Neuronal stem cell (in vitro differentiated cells): ENCODE measurements at regions not wholly inside any gene's neighbourhood (a gene's known extent, or its start where the extent isn't known, plus 50 kb on each side); places are given as distances from the start of the nearest gene placed in this dataset.

Experiments
- DNase-seq: peaks from one replicate; pipeline ENCODE4 v3.0.0-alpha.2; 2013; ENCODE audit warnings: low spot score
- H2AFZ ChIP-seq: one replicate; pipeline ENCODE4 v1.6.1; 2013; ENCODE audit warnings: mild to moderate bottlenecking, low read length, inconsistent platforms
- H2AK5ac ChIP-seq: 2 replicates; pipeline ENCODE4 v1.6.1; 2013; ENCODE audit warnings: low read depth, mild to moderate bottlenecking, inconsistent platforms, low read length, moderate library complexity, mixed read lengths
- H2BK120ac ChIP-seq: 2 replicates; pipeline ENCODE4 v1.6.1; 2013; ENCODE audit warnings: low read depth, mild to moderate bottlenecking, inconsistent platforms, low read length, moderate library complexity, mixed read lengths
- H2BK12ac ChIP-seq: one replicate; pipeline ENCODE4 v1.6.1; 2013; ENCODE audit warnings: low read length, inconsistent platforms
- H2BK15ac ChIP-seq: 2 replicates; pipeline ENCODE4 v1.6.1; 2013; ENCODE audit warnings: mild to moderate bottlenecking, low read length, inconsistent platforms, mixed read lengths
- H2BK5ac ChIP-seq: one replicate; pipeline ENCODE4 v1.6.1; 2013; ENCODE audit warnings: inconsistent platforms, mild to moderate bottlenecking, low read length, moderate library complexity
- H3K14ac ChIP-seq: one replicate; pipeline ENCODE4 v1.6.1; 2013; ENCODE audit warnings: low read length, inconsistent platforms
- H3K18ac ChIP-seq: 2 replicates; pipeline ENCODE4 v1.6.1; 2013; ENCODE audit warnings: low read length, inconsistent platforms
- H3K23ac ChIP-seq: 2 replicates; pipeline ENCODE4 v1.6.1; 2013; ENCODE audit warnings: low read depth, mild to moderate bottlenecking, mixed read lengths, low read length, inconsistent platforms; ENCODE audit not compliant: poor library complexity
- H3K27ac ChIP-seq: replicated peaks from 3 replicates; pipeline ENCODE4 v1.5.1; 2013; ENCODE audit warnings: low read length, inconsistent platforms
- H3K27me3 ChIP-seq, 3 experiments: 2 replicates each; pipeline ENCODE4 v1.6.1; 2013; ENCODE audit warnings: low read length in 3 of 3, mild to moderate bottlenecking in 2 of 3, inconsistent platforms in 1 of 3, low read depth in 1 of 3, mixed read lengths in 1 of 3, moderate library complexity in 1 of 3; ENCODE audit not compliant: control insufficient read depth in 3 of 3, insufficient read depth in 3 of 3
- H3K36me3 ChIP-seq, 2 donors: replicated peaks in 1 of 2; 2 replicates each; pipeline ENCODE4 v1.6.1; 2013; ENCODE audit warnings: low read length in 2 of 2; ENCODE audit not compliant: control insufficient read depth in 2 of 2, insufficient read depth in 2 of 2
- H3K4ac ChIP-seq: 2 replicates; pipeline ENCODE4 v1.6.1; 2013; ENCODE audit warnings: inconsistent platforms, mild to moderate bottlenecking, low read length, moderate library complexity
- H3K4me1 ChIP-seq, 2 donors: 1 replicate in 1 of 2; 2 replicates in 1 of 2; pipeline ENCODE4 v1.6.1; 2013; ENCODE audit warnings: low read length in 2 of 2, low read depth in 1 of 2; ENCODE audit not compliant: control insufficient read depth in 2 of 2, insufficient read depth in 1 of 2
- H3K4me2 ChIP-seq: one replicate; pipeline ENCODE4 v1.6.1; 2013; ENCODE audit warnings: mild to moderate bottlenecking, low read length, inconsistent platforms; ENCODE audit not compliant: insufficient read depth, poor library complexity, severe bottlenecking
- H3K4me3 ChIP-seq, 2 donors: 2 replicates each; pipeline ENCODE4 v1.5.1; 2013; ENCODE audit warnings: low read length in 2 of 2, mild to moderate bottlenecking in 2 of 2, inconsistent platforms in 1 of 2, moderate library complexity in 1 of 2
- H3K79me1 ChIP-seq: one replicate; pipeline ENCODE4 v1.6.1; 2013; ENCODE audit warnings: low read depth, mild to moderate bottlenecking, inconsistent platforms, low read length, moderate library complexity
- H3K9ac ChIP-seq: one replicate; pipeline ENCODE4 v1.6.1; 2013; ENCODE audit warnings: mild to moderate bottlenecking, low read depth, low read length, inconsistent platforms; ENCODE audit not compliant: poor library complexity
- H3K9me3 ChIP-seq, 2 donors: replicated peaks in 1 of 2; 2 replicates each; pipeline versions ENCODE3 to v1.6.1; 2013; ENCODE audit warnings: low read length in 2 of 2, mild to moderate bottlenecking in 2 of 2, inconsistent platforms in 1 of 2, low read depth in 1 of 2, mixed read lengths in 1 of 2, moderate library complexity in 1 of 2; ENCODE audit not compliant: control insufficient read depth in 2 of 2, insufficient read depth in 1 of 2
- H4K8ac ChIP-seq: one replicate; pipeline ENCODE4 v1.6.1; 2013; ENCODE audit warnings: low read depth, mild to moderate bottlenecking, inconsistent platforms, low read length, moderate library complexity
- H4K91ac ChIP-seq: one replicate; pipeline ENCODE4 v1.6.1; 2013; ENCODE audit warnings: low read length, low read depth, mild to moderate bottlenecking, inconsistent platforms; ENCODE audit not compliant: poor library complexity
- WGBS, 2 donors: extraction: QIAGEN DNeasy Blood & Tissue Kit; methylation state at CpG; one replicate each; pipeline ENCODE4 v1.1.7; 2013; ENCODE audit warnings: missing lambda C conversion rate in 2 of 2, mixed read lengths in 1 of 2; ENCODE audit not compliant: insufficient read length in 2 of 2, insufficient replicate concordance in 1 of 2; ENCODE audit errors: extremely low coverage in 2 of 2; 5-methylcytosine and 5-hydroxymethylcytosine counted together

- no peak overlapping the region for H4K8ac ChIP-seq
- WGBS, 2 donors, result no CpG with 5 or more reads among the region's 6 CpGs
- peaks cover 2% of the 10 kb centered on the region for H3K79me1 ChIP-seq
- no peak overlapping the region for H3K18ac ChIP-seq
- no peak overlapping the region for H4K91ac ChIP-seq
- H3K14ac ChIP-seq, result no peak overlapping the region
- no peak overlapping the region for H2BK5ac ChIP-seq
- H3K27ac ChIP-seq, result no peak overlapping the region
- peak overlapping the region; percentile 25 for H2AFZ ChIP-seq
- H3K4me3 ChIP-seq, result no peak overlapping the region
- H3K36me3 ChIP-seq, result no peaks in the 10 kb centered on the region
- no peak overlapping the region for H2BK120ac ChIP-seq
- H3K9ac ChIP-seq, result no peak overlapping the region
- H2AK5ac ChIP-seq, result no peak overlapping the region
- H3K4me1 ChIP-seq, result no peaks in the 10 kb centered on the region
- H3K4me2 ChIP-seq, result no peak overlapping the region
- no peaks in the 10 kb centered on the region for H3K27me3 ChIP-seq
- H3K23ac ChIP-seq, result no peak overlapping the region
- H2BK12ac ChIP-seq, result no peak overlapping the region
- no peak overlapping the region for H3K4ac ChIP-seq
- no peaks in the 10 kb centered on the region for H3K9me3 ChIP-seq
- no peak for DNase-seq
- H2BK15ac ChIP-seq, result no peak overlapping the region
These were observed 75.8 kb upstream of the FN1 start for GRCh38 chr2:215511454-215512346.

DNA sequence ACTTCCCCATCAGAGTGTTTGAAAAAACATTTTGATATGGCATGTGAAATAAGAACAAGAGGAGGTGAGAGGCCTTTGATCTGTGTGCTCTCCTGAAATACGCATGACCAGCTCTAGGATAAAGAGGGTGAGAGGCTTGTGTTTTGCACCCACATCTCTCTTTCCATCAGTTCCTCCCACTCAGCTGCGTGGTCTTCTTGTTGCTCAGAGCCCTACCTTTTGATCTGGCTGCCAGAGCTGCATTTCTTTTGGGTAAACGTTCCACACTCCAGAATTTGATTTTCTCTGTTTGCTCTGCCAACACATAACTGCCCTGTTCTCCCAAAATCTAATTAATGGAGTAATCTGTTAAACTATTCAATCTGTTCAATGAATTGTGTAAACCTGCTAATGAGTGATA is 72.0 kb upstream of the FN1 start:
- no peaks in the 10 kb centered on the region for H3K27me3 ChIP-seq
- H3K79me1 ChIP-seq, result no peaks in the 10 kb centered on the region
- H3K9ac ChIP-seq, result no peak overlapping the region
- no peak overlapping the region for H3K14ac ChIP-seq
- no peak overlapping the region for H4K91ac ChIP-seq
- no CpG with 5 or more reads among the region's 3 CpGs for WGBS, 2 donors
- H3K27ac ChIP-seq, result no peak overlapping the region
- H2BK5ac ChIP-seq, result no peak overlapping the region
- H3K4me2 ChIP-seq, result no peak overlapping the region
- H3K36me3 ChIP-seq, result no peaks in the 10 kb centered on the region
- no peak overlapping the region for H3K4me3 ChIP-seq
- H2BK120ac ChIP-seq, result no peak overlapping the region
- no peaks in the 10 kb centered on the region for H3K4me1 ChIP-seq
- no peak for DNase-seq
- H2AK5ac ChIP-seq, result no peak overlapping the region
- no peak overlapping the region for H4K8ac ChIP-seq
- H3K18ac ChIP-seq, result no peak overlapping the region
- H3K4ac ChIP-seq, result no peak overlapping the region
- no peak overlapping the region for H2BK15ac ChIP-seq
- H2AFZ ChIP-seq, result no peak overlapping the region
- H2BK12ac ChIP-seq, result no peak overlapping the region
- no peaks in the 10 kb centered on the region for H3K9me3 ChIP-seq
- H3K23ac ChIP-seq, result no peak overlapping the region

DNA sequence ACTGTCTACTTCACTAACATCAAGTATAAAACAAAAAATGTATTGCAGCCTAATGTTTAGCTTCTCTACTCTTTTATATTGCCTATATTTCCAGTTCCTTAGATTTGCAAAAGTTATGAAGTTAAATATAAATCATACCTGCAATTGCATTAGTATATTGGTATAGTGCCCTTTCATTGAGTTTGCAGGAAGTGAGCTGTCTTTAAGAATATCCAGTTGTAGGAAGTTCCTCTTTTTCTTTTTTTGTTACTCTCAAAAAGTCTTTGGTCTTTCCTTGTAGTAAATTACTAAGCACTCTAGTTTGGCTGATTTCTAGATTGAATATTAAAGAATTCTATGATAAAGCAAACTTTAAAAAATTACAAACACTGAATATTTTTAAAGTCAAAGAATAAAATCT is 71.3 kb upstream of the FN1 start:
- Histone ChIP-seq H3K4me3 (no peak overlapping the region), H3K4me1 (no peaks in the 10 kb centered on the region), H2AK5ac (no peak overlapping the region), H3K9me3 (no peaks in the 10 kb centered on the region), H4K8ac (no peak overlapping the region), H3K14ac (no peak overlapping the region), H3K4ac (no peak overlapping the region), H2AFZ (peak overlapping the region; percentile 31), H3K23ac (no peak overlapping the region), H3K27me3 (no peaks in the 10 kb centered on the region), H2BK12ac (no peak overlapping the region), H3K4me2 (no peak overlapping the region), H3K18ac (no peak overlapping the region), H3K36me3 (no peaks in the 10 kb centered on the region), H3K9ac (no peak overlapping the region), H4K91ac (no peak overlapping the region), H2BK120ac (no peak overlapping the region), H2BK15ac (no peak overlapping the region), H3K79me1 (no peaks in the 10 kb centered on the region), H3K27ac (no peak overlapping the region), H2BK5ac (no peak overlapping the region)
- no peak for DNase-seq

GRCh38 chr2:215506604-215506990 is 70.7 kb upstream of the FN1 start:
- Histone ChIP-seq H2AFZ (no peak overlapping the region), H3K9ac (no peak overlapping the region), H3K36me3 (no peaks in the 10 kb centered on the region), H3K4me3 (no peak overlapping the region), H3K18ac (no peak overlapping the region), H3K4ac (no peak overlapping the region), H3K27me3 (no peaks in the 10 kb centered on the region), H3K23ac (no peak overlapping the region), H2BK5ac (no peak overlapping the region), H2AK5ac (no peak overlapping the region), H2BK12ac (no peak overlapping the region), H3K4me1 (no peaks in the 10 kb centered on the region), H2BK120ac (no peak overlapping the region), H3K4me2 (no peak overlapping the region), H2BK15ac (no peak overlapping the region), H4K8ac (no peak overlapping the region), H3K14ac (no peak overlapping the region), H4K91ac (no peak overlapping the region), H3K27ac (no peak overlapping the region), H3K79me1 (no peaks in the 10 kb centered on the region), H3K9me3 (no peaks in the 10 kb centered on the region)
- DNase-seq, result no peak
